Activated CD4-positive, alpha-beta memory T cell treated with anti-CD3 and anti-CD28 coated beads, Interleukin-2, amount 10 ng/mL, durations not matched to agents 7 days and 5 days (primary cell): ENCODE measurements at regions not wholly inside any gene's neighbourhood (a gene's known extent, or its start where the extent isn't known, plus 50 kb on each side); places are given as distances from the start of the nearest gene placed in this dataset.
"Not testable (repeated sequence)": the region's sequence is repeated elsewhere in the genome, so short reads cannot be mapped to it uniquely, and the experiment has no call there.

Source experiments
- CTCF ChIA-PET: fragments of 350-600 bp; sonication (Branson Sonifier 250); formaldehyde crosslinking; loops from one replicate; lab custom pipeline; 2021; ENCODE audit warnings: antibody characterized with exemption, inconsistent platforms; lab: Charles Lee
- POLR2A ChIA-PET: fragments of 350-600 bp; sonication (Branson Sonifier 250); formaldehyde crosslinking; loops from one replicate; lab custom pipeline; 2021; ENCODE audit warnings: antibody characterized with exemption; lab: Charles Lee
- DNase-seq: peaks from one replicate; pipeline ENCODE4 v3.0.0-alpha.2; 2020
- H3K27ac Mint-ChIP-seq: one replicate; pipeline ENCODE4 v1.8.0; 2021; ENCODE audit warnings: mild to moderate bottlenecking, mixed read lengths
- H3K27me3 Mint-ChIP-seq: one replicate; pipeline ENCODE4 v1.8.0; 2021; ENCODE audit warnings: mixed read lengths
- H3K36me3 Mint-ChIP-seq: one replicate; pipeline ENCODE4 v1.8.0; 2021; ENCODE audit warnings: low read depth, mixed read lengths
- H3K4me1 Mint-ChIP-seq: one replicate; pipeline ENCODE4 v1.8.0; 2021; ENCODE audit warnings: mixed read lengths
- H3K4me3 Mint-ChIP-seq: one replicate; pipeline ENCODE4 v1.8.0; 2021; ENCODE audit warnings: mild to moderate bottlenecking, mixed read lengths
- H3K9me3 Mint-ChIP-seq: one replicate; pipeline ENCODE4 v1.8.0; 2021; ENCODE audit warnings: mixed read lengths

- DNase-seq, H3K9me3 Mint-ChIP-seq, H3K27ac Mint-ChIP-seq, H3K4me3 Mint-ChIP-seq, H3K27me3 Mint-ChIP-seq, H3K36me3 Mint-ChIP-seq, H3K4me1 Mint-ChIP-seq, POLR2A ChIA-PET, CTCF ChIA-PET: not testable (repeated sequence)
These were observed 124.4 kb downstream of the KCNJ2 start for GRCh38 chr17:70293564-70294310.

DNA sequence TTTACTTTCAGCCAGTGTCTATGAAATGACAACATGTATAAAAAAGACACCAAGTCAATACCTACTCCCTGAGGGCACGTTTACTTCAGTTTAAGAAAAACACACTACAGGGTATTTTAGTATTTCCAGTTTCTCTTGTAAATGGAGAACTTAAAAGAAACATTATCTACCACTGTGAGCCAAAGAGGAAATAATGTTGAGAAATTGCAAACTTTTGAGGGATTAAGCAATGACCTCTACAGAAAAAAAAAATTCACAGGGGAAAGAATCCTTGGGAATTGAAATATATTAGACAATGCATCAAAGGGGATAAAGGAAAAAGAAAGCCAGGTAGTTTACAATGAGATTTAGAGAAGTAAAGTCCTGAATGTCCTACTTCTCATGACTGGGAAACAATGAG lies 126.0 kb downstream of the KCNJ2 start:
- no peak overlapping the region for H3K4me3 Mint-ChIP-seq
- peaks cover 10% of the 10 kb centered on the region for H3K9me3 Mint-ChIP-seq
- no peak for DNase-seq
- ChIA-PET POLR2A (no interaction called here), CTCF (no interaction called here)
- H3K27ac Mint-ChIP-seq, result no peak overlapping the region
- H3K4me1 Mint-ChIP-seq, result no peaks in the 10 kb centered on the region
- no peaks in the 10 kb centered on the region for H3K27me3 Mint-ChIP-seq
- H3K36me3 Mint-ChIP-seq, result no peaks in the 10 kb centered on the region

DNA sequence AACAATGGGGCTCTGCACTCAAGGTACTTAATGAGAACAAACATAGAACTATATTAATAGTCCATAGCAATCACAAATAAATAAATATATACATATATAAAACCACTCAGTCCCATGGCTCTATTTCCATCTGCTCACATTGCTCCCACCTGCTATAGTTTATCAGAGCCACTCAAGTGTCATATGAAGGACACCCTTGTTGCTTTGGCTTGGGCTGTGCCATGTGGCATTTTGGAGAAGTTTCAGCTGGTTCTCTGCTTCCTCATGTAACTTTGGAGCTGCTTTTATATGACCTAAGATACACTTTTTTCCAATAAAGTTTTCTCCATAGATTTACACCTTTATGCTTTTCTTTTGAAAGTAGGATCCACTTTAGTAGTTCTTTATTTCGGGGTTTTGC lies 126.4 kb downstream of the KCNJ2 start:
- no peak overlapping the region for H3K27ac Mint-ChIP-seq
- DNase-seq, result no peak
- ChIA-PET POLR2A (no interaction called here), CTCF (no interaction called here)
- no peaks in the 10 kb centered on the region for H3K4me1 Mint-ChIP-seq
- H3K36me3 Mint-ChIP-seq, result no peaks in the 10 kb centered on the region
- no peaks in the 10 kb centered on the region for H3K27me3 Mint-ChIP-seq
- H3K9me3 Mint-ChIP-seq, result peaks cover 10% of the 10 kb centered on the region
- no peak overlapping the region for H3K4me3 Mint-ChIP-seq

GRCh38 chr17:70296456-70296855 lies 127.1 kb downstream of the KCNJ2 start:
- H3K4me3 Mint-ChIP-seq, result no peak overlapping the region
- no peaks in the 10 kb centered on the region for H3K27me3 Mint-ChIP-seq
- CTCF ChIA-PET, result no interaction called here
- no peaks in the 10 kb centered on the region for H3K36me3 Mint-ChIP-seq
- H3K4me1 Mint-ChIP-seq, result no peaks in the 10 kb centered on the region
- no peak overlapping the region for H3K27ac Mint-ChIP-seq
- peaks cover 10% of the 10 kb centered on the region for H3K9me3 Mint-ChIP-seq
- POLR2A ChIA-PET, result no interaction called here
- DNase-seq, result no peak

DNA sequence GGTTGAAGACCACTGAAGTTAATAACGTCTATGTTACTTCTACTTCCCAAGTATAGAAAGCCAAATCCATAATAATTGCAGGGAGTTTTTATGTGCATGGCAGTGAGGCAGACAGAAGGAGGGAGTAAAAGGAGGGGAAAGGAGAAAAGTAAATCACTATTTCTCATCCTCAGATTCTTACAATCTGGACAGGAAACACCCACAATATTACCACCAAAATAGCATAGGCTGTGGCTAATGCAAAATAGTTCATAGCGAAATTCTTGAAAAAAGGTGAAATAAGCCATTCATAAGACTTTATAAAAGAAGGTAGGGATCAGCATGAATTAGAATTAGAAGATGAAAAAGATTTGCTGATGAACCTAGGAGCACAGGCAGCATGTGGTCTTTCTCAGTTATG lies 128.1 kb downstream of the KCNJ2 start:
- H3K27ac Mint-ChIP-seq, result no peak overlapping the region
- H3K9me3 Mint-ChIP-seq, result peaks cover 10% of the 10 kb centered on the region
- no peaks in the 10 kb centered on the region for H3K4me1 Mint-ChIP-seq
- H3K36me3 Mint-ChIP-seq, result no peaks in the 10 kb centered on the region
- ChIA-PET CTCF (no interaction called here), POLR2A (no interaction called here)
- H3K4me3 Mint-ChIP-seq, result no peak overlapping the region
- H3K27me3 Mint-ChIP-seq, result no peaks in the 10 kb centered on the region
- no peak for DNase-seq

- Mint-ChIP-seq H3K9me3 (peaks cover 10% of the 10 kb centered on the region), H3K27ac (no peak overlapping the region), H3K36me3 (no peaks in the 10 kb centered on the region), H3K4me1 (no peaks in the 10 kb centered on the region), H3K4me3 (no peak overlapping the region), H3K27me3 (no peaks in the 10 kb centered on the region)
- ChIA-PET POLR2A (no interaction called here), CTCF (no interaction called here)
- DNase-seq, result no peak
These were observed 129.7 kb downstream of the KCNJ2 start for GRCh38 chr17:70298929-70299531.

DNA sequence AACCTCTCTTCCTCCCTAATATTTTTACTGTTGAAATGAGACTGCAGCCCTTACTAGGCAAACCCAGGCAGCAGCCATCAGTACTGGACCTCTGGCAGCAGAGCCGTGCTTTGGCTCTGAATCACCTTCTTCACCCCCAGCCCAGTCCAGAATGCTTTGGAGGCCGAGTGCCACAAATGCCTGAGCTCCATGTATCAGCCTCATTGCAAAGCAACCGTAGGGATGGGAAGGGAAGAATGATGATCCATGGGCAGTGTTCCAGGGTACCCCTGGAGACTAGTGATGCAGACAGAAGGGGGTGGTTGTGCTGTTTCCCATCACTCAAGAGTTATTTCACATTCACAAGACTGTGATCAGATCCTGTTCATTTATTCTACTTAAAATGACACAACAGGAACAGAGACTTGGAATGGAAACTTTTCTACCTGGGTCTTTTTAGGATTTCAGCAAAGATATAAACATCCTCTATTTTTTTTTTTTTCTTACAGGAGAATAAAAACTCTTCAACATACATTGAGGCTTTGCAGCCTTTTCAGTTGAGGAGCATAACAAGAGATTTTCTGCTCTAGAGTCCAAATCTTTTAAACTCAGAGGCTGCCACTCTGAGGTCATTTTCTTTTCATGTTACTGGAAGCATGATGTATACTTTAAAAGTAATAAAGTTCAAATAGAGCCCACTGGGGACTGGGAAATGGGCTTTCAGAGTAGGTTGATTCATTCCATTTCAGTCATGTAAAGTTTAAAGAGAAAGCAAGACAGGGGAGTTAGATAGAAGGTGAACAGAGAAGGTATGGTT lies 138.3 kb downstream of the KCNJ2 start:
- no peaks in the 10 kb centered on the region for H3K9me3 Mint-ChIP-seq
- POLR2A ChIA-PET, result no interaction called here

DNA sequence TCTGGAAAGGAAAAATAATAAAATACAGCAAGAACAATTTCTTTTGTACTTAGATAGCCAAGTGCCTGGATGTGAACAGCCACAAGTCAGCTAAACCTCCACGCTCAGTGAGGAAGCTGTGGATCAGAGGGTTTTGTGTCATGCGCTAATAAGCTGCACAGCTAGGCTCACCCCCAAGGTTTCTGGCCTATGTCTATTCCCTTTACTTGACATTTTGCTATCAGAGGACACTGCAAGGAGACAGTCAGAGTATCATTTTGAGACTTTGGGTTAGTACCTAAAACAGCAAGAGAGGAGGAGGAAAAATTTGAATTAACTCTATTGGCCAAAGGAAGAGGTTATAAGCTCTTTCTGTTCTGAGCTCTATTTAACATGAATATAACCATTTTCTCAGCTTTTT lies 139.3 kb downstream of the KCNJ2 start:
- Mint-ChIP-seq H3K27me3 (no peaks in the 10 kb centered on the region), H3K9me3 (no peaks in the 10 kb centered on the region), H3K27ac (no peak overlapping the region), H3K4me1 (no peaks in the 10 kb centered on the region), H3K36me3 (no peaks in the 10 kb centered on the region), H3K4me3 (no peak overlapping the region)
- POLR2A ChIA-PET, result no interaction called here
- no peak for DNase-seq
- CTCF ChIA-PET, result no interaction called here

More for the DNA sequence above, 138.3 kb downstream of the KCNJ2 start:
- no peak for DNase-seq
- CTCF ChIA-PET, result no interaction called here
- Mint-ChIP-seq H3K36me3 (no peaks in the 10 kb centered on the region), H3K27me3 (no peaks in the 10 kb centered on the region), H3K27ac (no peak overlapping the region), H3K4me3 (no peak overlapping the region), H3K4me1 (no peaks in the 10 kb centered on the region)

- H3K27me3 Mint-ChIP-seq, result no peaks in the 10 kb centered on the region
- no peak overlapping the region for H3K4me3 Mint-ChIP-seq
- CTCF ChIA-PET, result no interaction called here
- H3K36me3 Mint-ChIP-seq, result no peaks in the 10 kb centered on the region
- no peaks in the 10 kb centered on the region for H3K4me1 Mint-ChIP-seq
- no peak overlapping the region for H3K27ac Mint-ChIP-seq
- no peaks in the 10 kb centered on the region for H3K9me3 Mint-ChIP-seq
- POLR2A ChIA-PET, result no interaction called here
- DNase-seq, result no peak
These were observed 140.9 kb downstream of the KCNJ2 start for GRCh38 chr17:70310221-70310672.

GRCh38 chr17:70313086-70313852 lies 143.9 kb downstream of the KCNJ2 start:
- ChIA-PET POLR2A (no interaction called here), CTCF (no interaction called here)
- H3K9me3 Mint-ChIP-seq, result peaks cover 2% of the 10 kb centered on the region
- H3K4me3 Mint-ChIP-seq, result no peak overlapping the region
- H3K27me3 Mint-ChIP-seq, result no peaks in the 10 kb centered on the region
- H3K36me3 Mint-ChIP-seq, result no peaks in the 10 kb centered on the region
- no peak for DNase-seq
- H3K27ac Mint-ChIP-seq, result no peak overlapping the region
- no peaks in the 10 kb centered on the region for H3K4me1 Mint-ChIP-seq

DNA sequence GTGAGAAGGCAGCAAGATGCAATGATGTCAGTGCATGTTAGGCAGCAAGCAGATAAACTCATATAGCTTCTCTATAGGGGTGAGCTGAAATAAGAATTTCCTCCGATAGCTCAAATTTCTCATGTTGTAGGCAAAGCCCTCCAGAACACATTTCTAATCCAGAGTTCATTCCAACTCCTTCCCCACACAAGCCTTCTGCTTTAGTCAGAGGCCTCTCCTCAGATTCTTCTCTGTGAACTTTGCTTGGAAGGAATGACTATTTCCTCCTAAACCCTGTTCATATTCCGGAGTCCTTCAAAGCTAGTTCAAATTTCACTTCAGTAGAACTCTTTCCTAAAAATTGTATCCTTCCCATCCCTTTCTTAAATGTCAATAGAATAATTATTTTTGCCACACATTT lies 144.8 kb downstream of the KCNJ2 start:
- Mint-ChIP-seq H3K27ac (no peak overlapping the region), H3K9me3 (peaks cover 6% of the 10 kb centered on the region), H3K27me3 (no peaks in the 10 kb centered on the region), H3K4me3 (no peak overlapping the region), H3K4me1 (no peaks in the 10 kb centered on the region), H3K36me3 (no peaks in the 10 kb centered on the region)
- ChIA-PET POLR2A (no interaction called here), CTCF (no interaction called here)
- no peak for DNase-seq

DNA sequence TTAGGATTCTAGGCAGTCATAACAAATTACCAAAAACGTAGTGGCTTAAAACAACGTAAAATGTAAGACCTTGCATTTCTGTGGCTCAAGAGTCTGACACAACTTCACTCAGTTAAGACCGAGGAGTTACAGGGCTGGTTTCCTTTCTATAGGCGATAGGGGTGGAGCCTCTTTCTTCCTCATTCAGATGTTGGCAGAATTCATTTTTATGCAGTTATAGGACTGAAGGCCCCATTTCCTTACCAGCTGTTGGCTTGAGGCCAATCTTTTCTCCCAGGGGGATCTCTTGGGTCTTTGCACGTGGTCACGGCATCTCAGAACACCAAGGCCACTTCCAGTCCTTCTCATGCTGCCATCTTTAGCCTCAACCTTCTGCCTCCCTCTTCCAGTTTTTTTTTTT lies 145.2 kb downstream of the KCNJ2 start:
- DNase-seq, result no peak
- no peaks in the 10 kb centered on the region for H3K4me1 Mint-ChIP-seq
- H3K4me3 Mint-ChIP-seq, result no peak overlapping the region
- ChIA-PET POLR2A (no interaction called here), CTCF (no interaction called here)
- H3K36me3 Mint-ChIP-seq, result no peaks in the 10 kb centered on the region
- peaks cover 6% of the 10 kb centered on the region for H3K9me3 Mint-ChIP-seq
- no peaks in the 10 kb centered on the region for H3K27me3 Mint-ChIP-seq
- no peak overlapping the region for H3K27ac Mint-ChIP-seq

- no peaks in the 10 kb centered on the region for H3K36me3 Mint-ChIP-seq
- ChIA-PET CTCF (no interaction called here), POLR2A (no interaction called here)
- H3K27me3 Mint-ChIP-seq, result no peaks in the 10 kb centered on the region
- no peaks in the 10 kb centered on the region for H3K4me1 Mint-ChIP-seq
- peaks cover 6% of the 10 kb centered on the region for H3K9me3 Mint-ChIP-seq
- no peak overlapping the region for H3K27ac Mint-ChIP-seq
- no peak overlapping the region for H3K4me3 Mint-ChIP-seq
- DNase-seq, result no peak
These were observed 148.1 kb downstream of the KCNJ2 start for GRCh38 chr17:70317421-70317820.
